ENCODE measurements at regions not wholly inside any gene's neighbourhood (a gene's known extent, or its start where the extent isn't known, plus 50 kb on each side); places are given as distances from the start of the nearest gene placed in this dataset.

- TF ChIP-seq ZNF221 (tag by site-specific recombination; IDR thresholded peaks at IDR 0.05; ENCODE audit: borderline replicate concordance), result no peak
These were observed 202.8 kb downstream of the NMUR2 start (continued) for GRCh38 chr5:152202321-152202720.

GRCh38 chr5:152193391-152194107 lies 211.5 kb downstream of the NMUR2 start:
- ChIA-PET POLR2A (no interaction called here), CTCF (no interaction called here)
- H3K9me3 ChIP-seq (ENCODE audit: control insufficient read depth, insufficient read depth, low read depth, low read length), result no peaks in the 10 kb centered on the region
- TF ChIP-seq ZNF324 (tag by site-specific recombination; IDR thresholded peaks at IDR 0.05), result no peak
- no peak for TF ChIP-seq ZNF791 (tag by site-specific recombination; IDR thresholded peaks at IDR 0.05)
- TF ChIP-seq, protein P1, sequence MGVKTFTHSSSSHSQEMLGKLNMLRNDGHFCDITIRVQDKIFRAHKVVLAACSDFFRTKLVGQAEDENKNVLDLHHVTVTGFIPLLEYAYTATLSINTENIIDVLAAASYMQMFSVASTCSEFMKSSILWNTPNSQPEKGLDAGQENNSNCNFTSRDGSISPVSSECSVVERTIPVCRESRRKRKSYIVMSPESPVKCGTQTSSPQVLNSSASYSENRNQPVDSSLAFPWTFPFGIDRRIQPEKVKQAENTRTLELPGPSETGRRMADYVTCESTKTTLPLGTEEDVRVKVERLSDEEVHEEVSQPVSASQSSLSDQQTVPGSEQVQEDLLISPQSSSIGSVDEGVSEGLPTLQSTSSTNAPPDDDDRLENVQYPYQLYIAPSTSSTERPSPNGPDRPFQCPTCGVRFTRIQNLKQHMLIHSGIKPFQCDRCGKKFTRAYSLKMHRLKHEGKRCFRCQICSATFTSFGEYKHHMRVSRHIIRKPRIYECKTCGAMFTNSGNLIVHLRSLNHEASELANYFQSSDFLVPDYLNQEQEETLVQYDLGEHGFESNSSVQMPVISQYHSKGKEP (tag by site-specific recombination; IDR thresholded peaks at IDR 0.05), result no peak
- H3K27ac ChIP-seq (ENCODE audit: extremely low read depth, low read depth, low read length), result no peak overlapping the region
- no peaks in the 10 kb centered on the region for H3K36me3 ChIP-seq (ENCODE audit: control insufficient read depth in 2 of 2, insufficient read depth in 1 of 2, low read length in 2 of 2)
- H3K4me3 ChIP-seq (ENCODE audit: low read depth, low read length), result no peak overlapping the region
- H3K4me1 ChIP-seq (ENCODE audit: control insufficient read depth, insufficient read depth, low read length), result no peaks in the 10 kb centered on the region

GRCh38 chr5:152188251-152188650 lies 216.8 kb downstream of the NMUR2 start:
- Histone ChIP-seq H3K36me3 (ENCODE audit: control insufficient read depth in 2 of 2, insufficient read depth in 1 of 2, low read length in 2 of 2) (no peaks in the 10 kb centered on the region), H3K27ac (ENCODE audit: extremely low read depth, low read depth, low read length) (no peak overlapping the region), H3K4me1 (ENCODE audit: control insufficient read depth, insufficient read depth, low read length) (no peaks in the 10 kb centered on the region), H3K4me3 (ENCODE audit: low read depth, low read length) (no peak overlapping the region), H3K9me3 (ENCODE audit: control insufficient read depth, insufficient read depth, low read depth, low read length) (no peaks in the 10 kb centered on the region)
- CTCF ChIA-PET, result interaction anchor here (0.7 kb wide), 1 partner anchor 85 kb away, joined by 3 read pairs; no protein-coding TSS in a partner anchor
- POLR2A ChIA-PET, result no interaction called here
- TF ChIP-seq IKZF3 (tag by site-specific recombination; IDR thresholded peaks at IDR 0.05) (no peak), ZFP37 (tag by site-specific recombination; IDR thresholded peaks at IDR 0.05) (no peak), ZNF843 (tag by site-specific recombination; IDR thresholded peaks at IDR 0.05) (no peak), ZNF514 (tag by site-specific recombination; IDR thresholded peaks at IDR 0.05) (no peak), CTCF (tag by site-specific recombination; IDR thresholded peaks at IDR 0.05) (no peak), ZFHX2 (tag by site-specific recombination; conservative IDR thresholded peaks at IDR 0.05) (no peak)
- TF ChIP-seq, protein P2, sequence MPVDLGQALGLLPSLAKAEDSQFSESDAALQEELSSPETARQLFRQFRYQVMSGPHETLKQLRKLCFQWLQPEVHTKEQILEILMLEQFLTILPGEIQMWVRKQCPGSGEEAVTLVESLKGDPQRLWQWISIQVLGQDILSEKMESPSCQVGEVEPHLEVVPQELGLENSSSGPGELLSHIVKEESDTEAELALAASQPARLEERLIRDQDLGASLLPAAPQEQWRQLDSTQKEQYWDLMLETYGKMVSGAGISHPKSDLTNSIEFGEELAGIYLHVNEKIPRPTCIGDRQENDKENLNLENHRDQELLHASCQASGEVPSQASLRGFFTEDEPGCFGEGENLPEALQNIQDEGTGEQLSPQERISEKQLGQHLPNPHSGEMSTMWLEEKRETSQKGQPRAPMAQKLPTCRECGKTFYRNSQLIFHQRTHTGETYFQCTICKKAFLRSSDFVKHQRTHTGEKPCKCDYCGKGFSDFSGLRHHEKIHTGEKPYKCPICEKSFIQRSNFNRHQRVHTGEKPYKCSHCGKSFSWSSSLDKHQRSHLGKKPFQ (tag by site-specific recombination; IDR thresholded peaks at IDR 0.05), result no peak

GRCh38 chr5:152187668-152188067 lies 217.4 kb downstream of the NMUR2 start:
- Histone ChIP-seq H3K4me3 (ENCODE audit: low read depth, low read length) (no peak overlapping the region), H3K9me3 (ENCODE audit: control insufficient read depth, insufficient read depth, low read depth, low read length) (no peaks in the 10 kb centered on the region), H3K27ac (ENCODE audit: extremely low read depth, low read depth, low read length) (no peak overlapping the region), H3K4me1 (ENCODE audit: control insufficient read depth, insufficient read depth, low read length) (no peaks in the 10 kb centered on the region), H3K36me3 (ENCODE audit: control insufficient read depth in 2 of 2, insufficient read depth in 1 of 2, low read length in 2 of 2) (no peaks in the 10 kb centered on the region)
- ChIA-PET POLR2A (no interaction called here), CTCF (no interaction called here)
- TF ChIP-seq SCRT1 (tag by site-specific recombination; IDR thresholded peaks at IDR 0.05; ENCODE audit: borderline replicate concordance), result no peak
- no peak for TF ChIP-seq FEZF1 (tag by site-specific recombination; IDR thresholded peaks at IDR 0.05)
- TF ChIP-seq ZNF302 (tag by site-specific recombination; IDR thresholded peaks at IDR 0.05; ENCODE audit: low read depth), result no peak
- no peak for TF ChIP-seq ZNF19 (tag by site-specific recombination; IDR thresholded peaks at IDR 0.05; ENCODE audit: low read depth)
- TF ChIP-seq ZNF549 (tag by site-specific recombination; IDR thresholded peaks at IDR 0.05), result no peak
- no peak for TF ChIP-seq ZNF621 (tag by site-specific recombination; IDR thresholded peaks at IDR 0.05)
- TF ChIP-seq ZNF354C (tag by site-specific recombination; IDR thresholded peaks at IDR 0.05; ENCODE audit: borderline replicate concordance, low read depth), result no peak
- no peak for TF ChIP-seq ZNF776 (tag by site-specific recombination; IDR thresholded peaks at IDR 0.05; ENCODE audit: borderline replicate concordance)
- no peak for TF ChIP-seq ZNF121 (tag by site-specific recombination; IDR thresholded peaks at IDR 0.05)
- TF ChIP-seq ZNF830 (tag by site-specific recombination; IDR thresholded peaks at IDR 0.05; ENCODE audit: low read depth), result no peak
- TF ChIP-seq ZNF221 (tag by site-specific recombination; IDR thresholded peaks at IDR 0.05; ENCODE audit: borderline replicate concordance), result no peak
- no peak for TF ChIP-seq ZNF571 (tag by site-specific recombination; IDR thresholded peaks at IDR 0.05)
- no peak for TF ChIP-seq ZNF416 (tag by site-specific recombination; IDR thresholded peaks at IDR 0.05)
- TF ChIP-seq ZNF114 (tag by site-specific recombination; IDR thresholded peaks at IDR 0.05), result no peak
- no peak for TF ChIP-seq ZNF37A (tag by site-specific recombination; IDR thresholded peaks at IDR 0.05)
- no peak for TF ChIP-seq ZNF292 (tag by site-specific recombination; IDR thresholded peaks at IDR 0.05; ENCODE audit: borderline replicate concordance, low read depth)
- no peak for TF ChIP-seq RBAK (tag by site-specific recombination; IDR thresholded peaks at IDR 0.05)
